ENCODE measurements at regions not wholly inside any gene's neighbourhood (a gene's known extent, or its start where the extent isn't known, plus 50 kb on each side); places are given as distances from the start of the nearest gene placed in this dataset.

- no peak for ATAC-seq
- H3K27me3 ChIP-seq = no peaks in the 10 kb centered on the region
- 64% methylated on average over 1 of the region's 1 CpG for WGBS (ENCODE audit: insufficient coverage, low coverage, low lambda C conversion rate, missing lambda C conversion rate)
- TF ChIP-seq CTCF (IDR thresholded peaks at IDR 0.05) (no peak), POLR2A (IDR thresholded peaks at IDR 0.05) (no peak)
- no peak for DNase-seq
- H3K9me3 ChIP-seq = no peaks in the 10 kb centered on the region
- intact Hi-C loops (cut with DNase I) = no loop called here
- no peaks in the 10 kb centered on the region for H3K4me1 ChIP-seq
- no peak overlapping the region for H3K4me3 ChIP-seq
- H3K27ac ChIP-seq = no peak overlapping the region
- H3K36me3 ChIP-seq = no peaks in the 10 kb centered on the region
Measured at GRCh38 chr13:39935155-39935554, 279.7 kb downstream of the COG6 start.

GRCh38 chr13:39938596-39938995 is 283.1 kb downstream of the COG6 start:
- intact Hi-C loops (cut with DNase I) = no loop called here
- WGBS (ENCODE audit: insufficient coverage, low coverage, low lambda C conversion rate, missing lambda C conversion rate) = 77% methylated on average over 2 of the region's 2 CpGs
- DNase-seq (no peak), ATAC-seq (no peak)
- H3K4me3 ChIP-seq = no peak overlapping the region
- no peaks in the 10 kb centered on the region for H3K27me3 ChIP-seq
- no peak for TF ChIP-seq POLR2A (IDR thresholded peaks at IDR 0.05)
- no peak for TF ChIP-seq CTCF (IDR thresholded peaks at IDR 0.05)
- no peaks in the 10 kb centered on the region for H3K4me1 ChIP-seq
- no peaks in the 10 kb centered on the region for H3K36me3 ChIP-seq
- H3K27ac ChIP-seq = no peak overlapping the region
- H3K9me3 ChIP-seq = no peaks in the 10 kb centered on the region

- H3K27me3 ChIP-seq = no peaks in the 10 kb centered on the region
- ATAC-seq (no peak), DNase-seq (no peak)
- no peaks in the 10 kb centered on the region for H3K9me3 ChIP-seq
- H3K27ac ChIP-seq = no peak overlapping the region
- intact Hi-C loops (cut with DNase I) = no loop called here
- H3K36me3 ChIP-seq = no peaks in the 10 kb centered on the region
- 82% methylated on average over 4 of the region's 5 CpGs for WGBS (ENCODE audit: insufficient coverage, low coverage, low lambda C conversion rate, missing lambda C conversion rate)
- no peaks in the 10 kb centered on the region for H3K4me1 ChIP-seq
- no peak overlapping the region for H3K4me3 ChIP-seq
- no peak for TF ChIP-seq POLR2A (IDR thresholded peaks at IDR 0.05)
- TF ChIP-seq CTCF (IDR thresholded peaks at IDR 0.05) = no peak
Measured at GRCh38 chr13:39941236-39941635, 285.8 kb downstream of the COG6 start.

- Histone ChIP-seq H3K27ac (no peak overlapping the region), H3K27me3 (no peaks in the 10 kb centered on the region), H3K9me3 (no peaks in the 10 kb centered on the region), H3K36me3 (no peaks in the 10 kb centered on the region), H3K4me1 (no peaks in the 10 kb centered on the region), H3K4me3 (no peak overlapping the region)
- intact Hi-C loops (cut with DNase I) = no loop called here
- 71% methylated on average over 6 of the region's 8 CpGs for WGBS (ENCODE audit: insufficient coverage, low coverage, low lambda C conversion rate, missing lambda C conversion rate)
- ATAC-seq = no peak
- TF ChIP-seq POLR2A (IDR thresholded peaks at IDR 0.05) (no peak), CTCF (IDR thresholded peaks at IDR 0.05) (no peak)
- DNase-seq = no peak
Measured at GRCh38 chr13:39941911-39942551, 286.6 kb downstream of the COG6 start.

All from right lobe of liver (tissue), 6 donors.